ENCODE measurements at regions not wholly inside any gene's neighbourhood (a gene's known extent, or its start where the extent isn't known, plus 50 kb on each side); places are given as distances from the start of the nearest gene placed in this dataset.

- H3K9me3 Mint-ChIP-seq, result no peaks in the 10 kb centered on the region
- H3K4me3 Mint-ChIP-seq, result no peak overlapping the region
- peak; percentile 56 for DNase-seq (ENCODE audit: extremely low spot score, unreplicated experiment)
- H3K27ac Mint-ChIP-seq, result no peak overlapping the region
- H3K36me3 Mint-ChIP-seq, result no peaks in the 10 kb centered on the region
- peaks cover 10% of the 10 kb centered on the region for H3K27me3 Mint-ChIP-seq
- peaks cover 8% of the 10 kb centered on the region for H3K4me1 Mint-ChIP-seq (ENCODE audit: unreplicated experiment)
- TF ChIP-seq, protein P1, sequence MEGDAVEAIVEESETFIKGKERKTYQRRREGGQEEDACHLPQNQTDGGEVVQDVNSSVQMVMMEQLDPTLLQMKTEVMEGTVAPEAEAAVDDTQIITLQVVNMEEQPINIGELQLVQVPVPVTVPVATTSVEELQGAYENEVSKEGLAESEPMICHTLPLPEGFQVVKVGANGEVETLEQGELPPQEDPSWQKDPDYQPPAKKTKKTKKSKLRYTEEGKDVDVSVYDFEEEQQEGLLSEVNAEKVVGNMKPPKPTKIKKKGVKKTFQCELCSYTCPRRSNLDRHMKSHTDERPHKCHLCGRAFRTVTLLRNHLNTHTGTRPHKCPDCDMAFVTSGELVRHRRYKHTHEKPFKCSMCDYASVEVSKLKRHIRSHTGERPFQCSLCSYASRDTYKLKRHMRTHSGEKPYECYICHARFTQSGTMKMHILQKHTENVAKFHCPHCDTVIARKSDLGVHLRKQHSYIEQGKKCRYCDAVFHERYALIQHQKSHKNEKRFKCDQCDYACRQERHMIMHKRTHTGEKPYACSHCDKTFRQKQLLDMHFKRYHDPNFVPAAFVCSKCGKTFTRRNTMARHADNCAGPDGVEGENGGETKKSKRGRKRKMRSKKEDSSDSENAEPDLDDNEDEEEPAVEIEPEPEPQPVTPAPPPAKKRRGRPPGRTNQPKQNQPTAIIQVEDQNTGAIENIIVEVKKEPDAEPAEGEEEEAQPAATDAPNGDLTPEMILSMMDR (conservative IDR thresholded peaks at IDR 0.05), result no peak
These were observed 174.2 kb downstream of the DLL1 start for GRCh38 chr6:170116636-170117035.

DNA sequence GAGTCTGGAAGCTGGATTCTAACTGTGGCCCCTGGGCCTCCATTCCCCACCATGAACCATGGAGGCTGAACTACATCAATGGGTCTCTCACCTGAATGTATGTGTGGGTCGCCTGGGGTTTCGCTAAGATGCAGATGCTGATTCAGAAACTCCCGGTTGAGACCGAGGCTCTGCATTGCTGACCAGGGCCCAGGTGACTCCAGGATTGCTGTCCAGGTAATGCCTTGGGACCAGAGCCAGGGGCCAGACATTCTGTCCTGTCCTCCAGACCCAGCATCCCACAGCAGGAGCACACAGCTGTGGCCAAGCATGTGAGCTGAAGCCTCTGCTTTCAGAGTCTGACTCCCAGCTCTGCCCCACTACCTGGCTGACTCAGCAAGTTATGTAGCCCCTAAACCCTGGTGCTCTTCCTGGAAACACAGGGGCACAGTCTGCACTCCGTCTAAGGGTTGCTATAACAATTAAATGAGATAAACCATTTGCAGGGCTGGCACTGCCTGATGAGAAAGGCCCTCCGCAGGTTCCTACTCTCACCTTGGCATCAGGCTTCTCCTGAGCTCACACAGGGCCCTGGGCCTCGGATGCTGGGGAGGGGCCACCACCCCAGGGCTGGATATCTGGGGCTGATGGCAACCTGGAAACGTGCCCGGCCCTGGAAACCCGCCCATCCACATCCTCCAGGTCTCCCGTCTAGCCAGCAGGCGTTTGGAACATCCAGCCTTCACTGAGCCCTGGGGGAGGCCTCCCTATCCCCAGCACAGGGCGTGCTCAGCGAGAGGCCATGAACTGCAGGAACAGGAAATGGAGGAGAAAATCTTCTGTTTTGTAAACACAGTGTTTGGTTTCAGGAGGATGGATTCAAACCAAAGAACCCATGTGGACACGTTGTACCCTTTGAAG is 175.7 kb downstream of the DLL1 start:
- peaks cover 10% of the 10 kb centered on the region for H3K27me3 Mint-ChIP-seq
- no peaks in the 10 kb centered on the region for H3K36me3 Mint-ChIP-seq
- no peaks in the 10 kb centered on the region for H3K9me3 Mint-ChIP-seq
- no peak overlapping the region for H3K4me3 Mint-ChIP-seq
- peak; percentile 55 for DNase-seq (ENCODE audit: extremely low spot score, unreplicated experiment)
- no peak overlapping the region for H3K27ac Mint-ChIP-seq
- H3K4me1 Mint-ChIP-seq (ENCODE audit: unreplicated experiment), result peaks cover 8% of the 10 kb centered on the region
- TF ChIP-seq, protein P1 (conservative IDR thresholded peaks at IDR 0.05), result no peak

DNA sequence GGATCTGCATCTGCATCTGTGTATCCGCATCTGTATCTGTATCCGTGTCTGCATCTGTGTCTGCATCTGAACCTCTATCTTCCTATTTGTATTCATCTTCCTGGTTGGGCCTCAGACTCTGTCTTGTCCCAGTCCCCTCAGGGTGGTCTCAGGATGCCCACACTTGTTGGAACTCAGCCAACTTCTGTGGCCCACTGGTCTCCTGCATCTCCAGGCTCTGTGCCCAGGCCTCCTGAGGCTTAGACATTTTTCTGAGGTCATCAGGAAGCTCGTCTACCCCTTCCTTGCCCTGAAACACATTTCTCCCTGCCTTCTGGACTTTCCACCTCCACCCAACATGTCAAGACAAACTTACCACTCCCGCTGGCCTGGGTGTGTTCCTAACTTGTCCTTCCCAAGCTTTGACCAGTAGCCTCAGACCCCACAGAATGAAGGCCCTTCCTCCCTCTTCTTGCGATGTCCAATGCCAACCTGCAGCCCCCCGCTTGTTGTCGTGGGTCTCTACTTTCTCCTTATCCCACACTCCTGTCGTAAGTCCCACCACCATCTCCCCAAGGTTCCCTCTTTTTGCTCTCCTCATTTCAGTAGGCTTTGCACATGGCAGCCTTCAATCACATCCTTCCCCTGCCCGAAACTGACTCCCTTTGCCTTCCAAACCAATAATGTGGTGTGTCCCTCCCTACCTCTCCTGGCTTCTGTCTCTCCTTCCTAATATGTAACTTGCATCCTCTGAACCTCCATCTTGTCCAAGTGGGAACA is 176.5 kb downstream of the DLL1 start:
- peaks cover 10% of the 10 kb centered on the region for H3K27me3 Mint-ChIP-seq
- no peak overlapping the region for H3K27ac Mint-ChIP-seq
- no peaks in the 10 kb centered on the region for H3K36me3 Mint-ChIP-seq
- H3K9me3 Mint-ChIP-seq, result no peaks in the 10 kb centered on the region
- DNase-seq (ENCODE audit: extremely low spot score, unreplicated experiment), result peak; percentile 20
- TF ChIP-seq, protein P1 (conservative IDR thresholded peaks at IDR 0.05), result no peak
- no peak overlapping the region for H3K4me3 Mint-ChIP-seq
- H3K4me1 Mint-ChIP-seq (ENCODE audit: unreplicated experiment), result peaks cover 8% of the 10 kb centered on the region

DNA sequence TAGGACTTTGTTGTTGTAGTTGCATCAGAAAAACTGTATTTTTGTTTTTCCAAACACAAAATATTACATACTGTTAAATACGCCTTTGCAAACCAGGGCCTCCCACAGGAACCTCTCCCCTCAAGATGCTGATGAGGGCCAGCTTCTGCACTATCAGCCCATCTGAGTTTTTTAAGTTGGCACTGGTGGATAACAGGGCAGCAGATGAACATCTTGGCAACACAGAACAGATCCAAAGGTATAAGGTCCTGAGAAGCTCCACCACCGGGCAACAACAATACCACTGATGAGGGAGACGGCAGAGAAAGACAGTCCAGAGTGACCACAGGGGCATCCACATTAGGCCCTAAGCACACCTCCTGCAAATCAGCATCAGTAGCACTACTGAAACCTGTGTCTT is 177.7 kb downstream of the DLL1 start:
- no peak for DNase-seq (ENCODE audit: extremely low spot score, unreplicated experiment)
- TF ChIP-seq, protein P1 (conservative IDR thresholded peaks at IDR 0.05), result no peak
- H3K36me3 Mint-ChIP-seq, result no peaks in the 10 kb centered on the region
- no peak overlapping the region for H3K27ac Mint-ChIP-seq
- H3K27me3 Mint-ChIP-seq, result peaks cover 10% of the 10 kb centered on the region
- H3K9me3 Mint-ChIP-seq, result no peaks in the 10 kb centered on the region
- H3K4me3 Mint-ChIP-seq, result no peak overlapping the region
- H3K4me1 Mint-ChIP-seq (ENCODE audit: unreplicated experiment), result peaks cover 8% of the 10 kb centered on the region

GRCh38 chr6:170112583-170112860 is 178.4 kb downstream of the DLL1 start:
- H3K27me3 Mint-ChIP-seq, result peaks cover 10% of the 10 kb centered on the region
- TF ChIP-seq, protein P1 (conservative IDR thresholded peaks at IDR 0.05), result no peak
- peaks cover 8% of the 10 kb centered on the region for H3K4me1 Mint-ChIP-seq (ENCODE audit: unreplicated experiment)
- no peak overlapping the region for H3K4me3 Mint-ChIP-seq
- peak; percentile 51 for DNase-seq (ENCODE audit: extremely low spot score, unreplicated experiment)
- H3K9me3 Mint-ChIP-seq, result no peaks in the 10 kb centered on the region
- H3K36me3 Mint-ChIP-seq, result no peaks in the 10 kb centered on the region
- H3K27ac Mint-ChIP-seq, result no peak overlapping the region

All from type B pancreatic cell (in vitro differentiated cells).